SK-N-SH treated with all-trans-retinoic acid at 6 μM for 48 hours (cell line): ENCODE measurements at regions not wholly inside any gene's neighbourhood (a gene's known extent, or its start where the extent isn't known, plus 50 kb on each side); places are given as distances from the start of the nearest gene placed in this dataset.

Experiments
- ATAC-seq: fragments of 200-7000 bp; cut with Tn5 transposase; 3 replicates; pipeline ENCODE4 v1.9.1; 2020; ENCODE audit warnings: mild to moderate bottlenecking, moderate library complexity
- ARNTL ChIP-seq: fragments of 450-650 bp; formaldehyde crosslinking; IDR thresholded peaks from 2 replicates; pipeline ENCODE4 v1.5.0; 2020; ENCODE audit warnings: low read depth, mild to moderate bottlenecking, moderate library complexity, borderline replicate concordance
- BACH2 ChIP-seq: fragments of 250-450 bp; sonication (Bioruptor Pico); IDR thresholded peaks from 2 replicates; pipeline ENCODE4 v1.9.0; 2021; ENCODE audit warnings: mild to moderate bottlenecking, borderline replicate concordance
- CSDC2 ChIP-seq: fragments of 250-450 bp; sonication (Bioruptor Pico); IDR thresholded peaks from 2 replicates; pipeline ENCODE4 v1.5.0; 2020; ENCODE audit warnings: mild to moderate bottlenecking, moderate library complexity
- ESRRG ChIP-seq: fragments of 250-450 bp; sonication (Bioruptor Pico); IDR thresholded peaks from 2 replicates; pipeline ENCODE4 v1.6.1; 2021; ENCODE audit warnings: mild to moderate bottlenecking
- GLIS3 ChIP-seq: fragments of 250-450 bp; sonication (Bioruptor Pico); IDR thresholded peaks from 2 replicates; pipeline ENCODE4 v1.5.0; 2020; ENCODE audit warnings: mild to moderate bottlenecking, moderate library complexity
- ISL1 ChIP-seq: fragments of 250-450 bp; sonication (Bioruptor Pico); IDR thresholded peaks from 2 replicates; pipeline ENCODE4 v2.1.2; 2022; ENCODE audit warnings: mild to moderate bottlenecking, moderate library complexity
- PPARA ChIP-seq: fragments of 250-450 bp; sonication (Bioruptor Pico); IDR thresholded peaks from 2 replicates; pipeline ENCODE4 v1.5.0; 2020; ENCODE audit warnings: mild to moderate bottlenecking, borderline replicate concordance
- RARB ChIP-seq: fragments of 250-450 bp; sonication (Bioruptor Pico); IDR thresholded peaks from 2 replicates; pipeline ENCODE4 v1.8.0; 2021; ENCODE audit warnings: mild to moderate bottlenecking, moderate library complexity
- SNAI2 ChIP-seq: fragments of 250-450 bp; sonication (Bioruptor Pico); IDR thresholded peaks from 2 replicates; pipeline ENCODE4 v1.5.0; 2020; ENCODE audit warnings: mild to moderate bottlenecking, moderate library complexity
- TCF4 ChIP-seq: fragments of 250-450 bp; sonication (Bioruptor Pico); IDR thresholded peaks from 2 replicates; pipeline ENCODE4 v1.8.0; 2021; ENCODE audit warnings: mild to moderate bottlenecking, moderate library complexity, borderline replicate concordance
- TOX ChIP-seq: fragments of 250-450 bp; sonication (Bioruptor Pico); IDR thresholded peaks from 2 replicates; pipeline ENCODE4 v1.8.0; 2021; ENCODE audit warnings: mild to moderate bottlenecking, moderate library complexity, borderline replicate concordance
- ZC3H10 ChIP-seq: fragments of 250-450 bp; sonication (Bioruptor Pico); IDR thresholded peaks from 2 replicates; pipeline ENCODE4 v1.5.1; 2021; ENCODE audit warnings: mild to moderate bottlenecking, moderate library complexity
- ZFP3 ChIP-seq: fragments of 250-450 bp; sonication (Bioruptor Pico); IDR thresholded peaks from 2 replicates; pipeline ENCODE4 v1.5.0; 2020; ENCODE audit warnings: mild to moderate bottlenecking, moderate library complexity
- ZFP30 ChIP-seq: fragments of 450-650 bp; formaldehyde crosslinking; IDR thresholded peaks from 2 replicates; pipeline ENCODE4 v1.5.0; 2022; ENCODE audit warnings: mild to moderate bottlenecking, moderate library complexity
- ZNF565 ChIP-seq: fragments of 450-650 bp; formaldehyde crosslinking; conservative IDR thresholded peaks from 2 replicates; pipeline ENCODE4 v1.5.0; 2020; ENCODE audit warnings: low read depth, mild to moderate bottlenecking, moderate library complexity
- ZNF70 ChIP-seq: fragments of 450-650 bp; formaldehyde crosslinking; IDR thresholded peaks from 2 replicates; pipeline ENCODE4 v1.5.0; 2020; ENCODE audit warnings: mild to moderate bottlenecking, moderate library complexity
- ZNF8 ChIP-seq: fragments of 450-650 bp; formaldehyde crosslinking; IDR thresholded peaks from 2 replicates; pipeline ENCODE4 v1.5.0; 2020; ENCODE audit warnings: mild to moderate bottlenecking, moderate library complexity
- TF ChIP-seq, protein P1 (sequence below): fragments of 250-450 bp; sonication (Bioruptor Pico); IDR thresholded peaks from 2 replicates; pipeline ENCODE4 v1.8.0; 2020; ENCODE audit warnings: mild to moderate bottlenecking, moderate library complexity, borderline replicate concordance
- TF ChIP-seq, protein P2 (sequence below): fragments of 250-450 bp; sonication (Bioruptor Pico); IDR thresholded peaks from 2 replicates; pipeline ENCODE4 v1.8.0; 2021; ENCODE audit warnings: low read depth, mild to moderate bottlenecking, moderate library complexity, borderline replicate concordance
- TF ChIP-seq, protein P3 (sequence below): fragments of 250-450 bp; sonication (Bioruptor Pico); IDR thresholded peaks from 2 replicates; pipeline ENCODE4 v1.5.1; 2020; ENCODE audit warnings: low read depth, mild to moderate bottlenecking, moderate library complexity
- TF ChIP-seq, protein P4 (sequence below): fragments of 250-450 bp; sonication (Bioruptor Pico); IDR thresholded peaks from 2 replicates; pipeline ENCODE4 v1.5.1; 2021; ENCODE audit warnings: mild to moderate bottlenecking, moderate library complexity
- TF ChIP-seq, protein P5 (sequence below): fragments of 250-450 bp; sonication (Bioruptor Pico); IDR thresholded peaks from 2 replicates; pipeline ENCODE4 v1.5.0; 2020; ENCODE audit warnings: mild to moderate bottlenecking, moderate library complexity

DNA sequence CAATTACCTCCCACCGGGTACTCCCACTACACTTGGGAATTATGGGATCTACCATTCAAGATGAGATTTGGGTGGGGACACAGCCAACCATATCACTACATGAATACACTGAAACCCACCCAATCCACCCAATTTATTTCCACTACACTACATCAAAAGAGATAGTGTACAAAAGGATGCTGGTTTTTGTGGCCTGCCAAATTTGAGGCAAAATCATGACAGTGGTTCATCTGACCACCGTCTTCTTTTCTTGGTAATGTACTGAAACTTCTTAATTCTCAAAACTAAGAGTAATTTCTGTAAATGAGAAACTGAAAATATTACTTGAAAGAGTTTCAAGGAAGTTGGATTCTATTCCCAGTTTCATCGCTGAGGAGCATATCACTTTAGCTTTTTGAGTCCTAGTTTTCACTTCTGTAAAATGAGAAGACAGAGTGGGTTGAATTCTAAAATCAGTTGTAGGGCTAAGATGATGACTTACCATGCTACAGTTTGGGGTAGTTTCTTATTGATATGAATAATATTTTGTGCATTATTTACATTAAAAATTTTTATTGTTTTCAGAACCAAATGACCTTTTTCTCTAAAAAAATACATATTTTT lies 360.4 kb upstream of the CNTN6 start:
- no peak for ATAC-seq
- no peak for TF ChIP-seq TOX (CRISPR knock-in tag)
- no peak for TF ChIP-seq ISL1 (CRISPR knock-in tag)
- no peak for TF ChIP-seq GLIS3 (CRISPR knock-in tag)
- TF ChIP-seq, protein P1, sequence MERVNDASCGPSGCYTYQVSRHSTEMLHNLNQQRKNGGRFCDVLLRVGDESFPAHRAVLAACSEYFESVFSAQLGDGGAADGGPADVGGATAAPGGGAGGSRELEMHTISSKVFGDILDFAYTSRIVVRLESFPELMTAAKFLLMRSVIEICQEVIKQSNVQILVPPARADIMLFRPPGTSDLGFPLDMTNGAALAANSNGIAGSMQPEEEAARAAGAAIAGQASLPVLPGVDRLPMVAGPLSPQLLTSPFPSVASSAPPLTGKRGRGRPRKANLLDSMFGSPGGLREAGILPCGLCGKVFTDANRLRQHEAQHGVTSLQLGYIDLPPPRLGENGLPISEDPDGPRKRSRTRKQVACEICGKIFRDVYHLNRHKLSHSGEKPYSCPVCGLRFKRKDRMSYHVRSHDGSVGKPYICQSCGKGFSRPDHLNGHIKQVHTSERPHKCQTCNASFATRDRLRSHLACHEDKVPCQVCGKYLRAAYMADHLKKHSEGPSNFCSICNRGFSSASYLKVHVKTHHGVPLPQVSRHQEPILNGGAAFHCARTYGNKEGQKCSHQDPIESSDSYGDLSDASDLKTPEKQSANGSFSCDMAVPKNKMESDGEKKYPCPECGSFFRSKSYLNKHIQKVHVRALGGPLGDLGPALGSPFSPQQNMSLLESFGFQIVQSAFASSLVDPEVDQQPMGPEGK (CRISPR knock-in tag): no peak
- TF ChIP-seq, protein P2, sequence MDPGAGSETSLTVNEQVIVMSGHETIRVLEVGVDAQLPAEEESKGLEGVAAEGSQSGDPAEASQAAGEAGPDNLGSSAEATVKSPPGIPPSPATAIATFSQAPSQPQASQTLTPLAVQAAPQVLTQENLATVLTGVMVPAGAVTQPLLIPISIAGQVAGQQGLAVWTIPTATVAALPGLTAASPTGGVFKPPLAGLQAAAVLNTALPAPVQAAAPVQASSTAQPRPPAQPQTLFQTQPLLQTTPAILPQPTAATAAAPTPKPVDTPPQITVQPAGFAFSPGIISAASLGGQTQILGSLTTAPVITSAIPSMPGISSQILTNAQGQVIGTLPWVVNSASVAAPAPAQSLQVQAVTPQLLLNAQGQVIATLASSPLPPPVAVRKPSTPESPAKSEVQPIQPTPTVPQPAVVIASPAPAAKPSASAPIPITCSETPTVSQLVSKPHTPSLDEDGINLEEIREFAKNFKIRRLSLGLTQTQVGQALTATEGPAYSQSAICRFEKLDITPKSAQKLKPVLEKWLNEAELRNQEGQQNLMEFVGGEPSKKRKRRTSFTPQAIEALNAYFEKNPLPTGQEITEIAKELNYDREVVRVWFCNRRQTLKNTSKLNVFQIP (CRISPR knock-in tag): no peak
- no peak for TF ChIP-seq ZFP30
- no peak for TF ChIP-seq ARNTL (CRISPR knock-in tag)
- no peak for TF ChIP-seq ZNF8 (CRISPR knock-in tag)
- no peak for TF ChIP-seq PPARA
- TF ChIP-seq, protein P3, sequence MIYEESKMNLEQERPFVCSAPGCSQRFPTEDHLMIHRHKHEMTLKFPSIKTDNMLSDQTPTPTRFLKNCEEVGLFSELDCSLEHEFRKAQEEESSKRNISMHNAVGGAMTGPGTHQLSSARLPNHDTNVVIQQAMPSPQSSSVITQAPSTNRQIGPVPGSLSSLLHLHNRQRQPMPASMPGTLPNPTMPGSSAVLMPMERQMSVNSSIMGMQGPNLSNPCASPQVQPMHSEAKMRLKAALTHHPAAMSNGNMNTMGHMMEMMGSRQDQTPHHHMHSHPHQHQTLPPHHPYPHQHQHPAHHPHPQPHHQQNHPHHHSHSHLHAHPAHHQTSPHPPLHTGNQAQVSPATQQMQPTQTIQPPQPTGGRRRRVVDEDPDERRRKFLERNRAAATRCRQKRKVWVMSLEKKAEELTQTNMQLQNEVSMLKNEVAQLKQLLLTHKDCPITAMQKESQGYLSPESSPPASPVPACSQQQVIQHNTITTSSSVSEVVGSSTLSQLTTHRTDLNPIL (CRISPR knock-in tag): no peak
- no peak for TF ChIP-seq ESRRG
- TF ChIP-seq, protein P4, sequence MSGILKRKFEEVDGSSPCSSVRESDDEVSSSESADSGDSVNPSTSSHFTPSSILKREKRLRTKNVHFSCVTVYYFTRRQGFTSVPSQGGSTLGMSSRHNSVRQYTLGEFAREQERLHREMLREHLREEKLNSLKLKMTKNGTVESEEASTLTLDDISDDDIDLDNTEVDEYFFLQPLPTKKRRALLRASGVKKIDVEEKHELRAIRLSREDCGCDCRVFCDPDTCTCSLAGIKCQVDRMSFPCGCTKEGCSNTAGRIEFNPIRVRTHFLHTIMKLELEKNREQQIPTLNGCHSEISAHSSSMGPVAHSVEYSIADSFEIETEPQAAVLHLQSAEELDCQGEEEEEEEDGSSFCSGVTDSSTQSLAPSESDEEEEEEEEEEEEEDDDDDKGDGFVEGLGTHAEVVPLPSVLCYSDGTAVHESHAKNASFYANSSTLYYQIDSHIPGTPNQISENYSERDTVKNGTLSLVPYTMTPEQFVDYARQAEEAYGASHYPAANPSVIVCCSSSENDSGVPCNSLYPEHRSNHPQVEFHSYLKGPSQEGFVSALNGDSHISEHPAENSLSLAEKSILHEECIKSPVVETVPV: no peak
- no peak for TF ChIP-seq RARB (CRISPR knock-in tag)
- no peak for TF ChIP-seq ZFP3 (CRISPR knock-in tag)

DNA sequence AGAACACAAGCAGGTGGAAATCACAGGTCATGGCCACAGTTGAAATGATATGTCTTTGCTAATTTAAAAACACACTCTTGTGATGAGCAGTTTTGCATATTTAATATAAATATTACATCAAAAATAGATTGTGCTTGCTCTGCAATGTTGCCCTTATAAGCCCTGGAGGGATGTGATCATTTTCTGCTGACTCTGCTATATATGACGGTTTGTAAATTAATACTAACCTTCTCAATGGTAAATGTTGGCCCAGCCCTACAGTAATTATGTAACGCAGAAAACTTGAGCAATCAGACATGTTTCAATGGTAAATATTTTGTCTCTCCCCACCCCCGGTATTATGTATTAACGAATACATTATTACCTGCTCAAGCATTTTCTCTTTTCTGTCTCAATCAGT lies 359.5 kb upstream of the CNTN6 start:
- ATAC-seq: no peak
- TF ChIP-seq PPARA: no peak
- no peak for TF ChIP-seq TCF4 (CRISPR knock-in tag)
- TF ChIP-seq, protein P5, sequence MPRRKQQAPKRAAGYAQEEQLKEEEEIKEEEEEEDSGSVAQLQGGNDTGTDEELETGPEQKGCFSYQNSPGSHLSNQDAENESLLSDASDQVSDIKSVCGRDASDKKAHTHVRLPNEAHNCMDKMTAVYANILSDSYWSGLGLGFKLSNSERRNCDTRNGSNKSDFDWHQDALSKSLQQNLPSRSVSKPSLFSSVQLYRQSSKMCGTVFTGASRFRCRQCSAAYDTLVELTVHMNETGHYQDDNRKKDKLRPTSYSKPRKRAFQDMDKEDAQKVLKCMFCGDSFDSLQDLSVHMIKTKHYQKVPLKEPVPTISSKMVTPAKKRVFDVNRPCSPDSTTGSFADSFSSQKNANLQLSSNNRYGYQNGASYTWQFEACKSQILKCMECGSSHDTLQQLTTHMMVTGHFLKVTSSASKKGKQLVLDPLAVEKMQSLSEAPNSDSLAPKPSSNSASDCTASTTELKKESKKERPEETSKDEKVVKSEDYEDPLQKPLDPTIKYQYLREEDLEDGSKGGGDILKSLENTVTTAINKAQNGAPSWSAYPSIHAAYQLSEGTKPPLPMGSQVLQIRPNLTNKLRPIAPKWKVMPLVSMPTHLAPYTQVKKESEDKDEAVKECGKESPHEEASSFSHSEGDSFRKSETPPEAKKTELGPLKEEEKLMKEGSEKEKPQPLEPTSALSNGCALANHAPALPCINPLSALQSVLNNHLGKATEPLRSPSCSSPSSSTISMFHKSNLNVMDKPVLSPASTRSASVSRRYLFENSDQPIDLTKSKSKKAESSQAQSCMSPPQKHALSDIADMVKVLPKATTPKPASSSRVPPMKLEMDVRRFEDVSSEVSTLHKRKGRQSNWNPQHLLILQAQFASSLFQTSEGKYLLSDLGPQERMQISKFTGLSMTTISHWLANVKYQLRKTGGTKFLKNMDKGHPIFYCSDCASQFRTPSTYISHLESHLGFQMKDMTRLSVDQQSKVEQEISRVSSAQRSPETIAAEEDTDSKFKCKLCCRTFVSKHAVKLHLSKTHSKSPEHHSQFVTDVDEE (CRISPR knock-in tag): no peak
- TF ChIP-seq TOX (CRISPR knock-in tag): no peak
- TF ChIP-seq ZFP3 (CRISPR knock-in tag): no peak
- no peak for TF ChIP-seq RARB (CRISPR knock-in tag)
- TF ChIP-seq, protein P2 (CRISPR knock-in tag): no peak
- TF ChIP-seq ZNF70 (CRISPR knock-in tag): no peak
- no peak for TF ChIP-seq CSDC2 (CRISPR knock-in tag)
- TF ChIP-seq SNAI2 (CRISPR knock-in tag): no peak
- TF ChIP-seq BACH2 (CRISPR knock-in tag): no peak
- no peak for TF ChIP-seq ISL1 (CRISPR knock-in tag)
- no peak for TF ChIP-seq ZNF565
- TF ChIP-seq, protein P3 (CRISPR knock-in tag): no peak
- TF ChIP-seq ARNTL (CRISPR knock-in tag): no peak
- TF ChIP-seq ZNF8 (CRISPR knock-in tag): no peak
- TF ChIP-seq, protein P1 (CRISPR knock-in tag): no peak
- TF ChIP-seq ZC3H10 (CRISPR knock-in tag): no peak
